DMS153 treated with DMSO at 0.1 percent for 48 hours (cell line): ENCODE measurements at regions not wholly inside any gene's neighbourhood (a gene's known extent, or its start where the extent isn't known, plus 50 kb on each side); places are given as distances from the start of the nearest gene placed in this dataset.

ENCODE experiments used
- DNase-seq: peaks from one replicate; lab custom pipeline; 2025; ENCODE audit not compliant: unreplicated experiment; lab: John Stamatoyannopoulos, UW

DNA sequence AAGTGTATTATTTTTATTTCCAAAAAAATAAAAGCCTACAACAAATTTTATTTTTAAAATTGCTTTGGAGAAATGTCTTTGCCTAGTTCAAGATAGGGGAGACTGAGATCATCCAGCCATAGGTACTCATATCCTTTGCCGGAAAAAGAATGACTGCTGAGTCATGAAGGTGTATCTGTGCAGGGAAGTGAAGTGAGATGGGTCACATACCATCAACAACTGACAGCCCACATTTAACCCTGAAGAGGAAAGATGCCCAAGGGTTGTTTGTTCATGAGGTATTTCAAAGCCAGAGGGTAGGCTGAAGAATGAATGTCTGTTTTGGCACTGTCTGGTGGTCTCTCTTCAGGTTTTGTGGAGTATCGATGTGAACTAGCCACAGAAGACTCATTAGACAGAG lies 106.7 kb upstream of the TTC29 start:
- DNase-seq, result no peak

- DNase-seq, result no peak
Measured at GRCh38 chr4:147054228-147054872, 108.7 kb upstream of the TTC29 start.

DNA sequence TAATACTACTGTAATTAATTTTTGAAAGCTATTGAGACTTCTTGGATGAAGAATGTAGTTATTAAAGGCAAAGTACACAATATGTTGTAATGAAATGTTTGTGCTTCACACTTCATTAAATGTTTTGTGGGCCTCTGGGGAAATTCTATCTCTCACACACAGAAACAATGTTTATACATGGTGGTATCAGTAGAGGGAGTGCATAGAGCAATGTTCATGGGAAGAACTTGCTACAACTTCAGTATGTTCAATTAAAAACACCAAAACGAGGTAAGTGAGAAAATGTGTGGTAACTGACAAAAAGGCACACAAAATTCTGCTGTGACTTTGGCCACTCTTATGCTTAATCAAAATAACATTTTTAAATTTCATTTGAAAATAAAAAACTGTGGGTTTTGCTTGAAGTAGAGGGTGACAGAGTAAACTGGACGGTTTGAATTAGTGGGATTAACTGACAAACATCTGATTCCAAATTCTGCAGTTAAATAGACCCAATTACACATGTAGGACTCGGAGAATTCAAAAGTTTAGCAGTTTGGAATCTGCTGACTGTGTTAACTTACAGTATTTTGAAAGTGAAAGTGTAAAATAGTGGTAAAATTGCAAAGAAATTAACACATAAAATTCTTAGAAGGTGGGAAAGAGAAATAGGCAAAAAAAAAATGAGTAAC lies 111.4 kb upstream of the TTC29 start:
- DNase-seq, result no peak

DNA sequence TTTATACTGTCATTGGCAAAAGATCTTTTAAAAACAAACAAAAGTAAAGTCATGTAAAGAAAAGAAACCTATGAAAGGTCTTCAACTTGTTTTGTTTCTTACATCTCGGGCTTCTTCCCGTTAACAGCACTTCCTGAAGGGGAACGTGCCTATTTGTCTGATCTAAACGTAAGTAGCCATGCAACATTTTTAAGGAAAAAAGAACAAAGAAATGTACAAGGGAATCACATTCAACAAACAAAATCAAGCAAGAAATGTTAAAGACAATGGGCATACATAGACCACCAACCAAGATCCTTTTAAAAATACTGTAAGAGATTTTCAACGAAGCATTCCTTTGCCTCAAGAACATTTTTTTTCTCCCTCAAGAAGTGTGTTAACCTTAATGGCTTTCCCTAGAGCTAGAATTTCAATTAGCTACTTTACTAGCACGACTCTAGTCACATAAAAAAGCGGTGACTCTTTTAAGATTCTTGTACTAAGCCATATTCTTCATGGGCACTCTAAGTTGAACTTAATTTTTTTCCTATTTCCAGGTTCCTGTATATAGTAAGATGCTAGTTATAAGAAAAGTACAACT lies 112.0 kb upstream of the TTC29 start:
- no peak for DNase-seq

- no peak for DNase-seq
Measured at GRCh38 chr4:147059064-147059731, 113.5 kb upstream of the TTC29 start.

GRCh38 chr4:147060151-147060931 lies 114.7 kb upstream of the TTC29 start:
- no peak for DNase-seq

GRCh38 chr4:147064856-147065255 lies 119.2 kb upstream of the TTC29 start:
- no peak for DNase-seq

DNA sequence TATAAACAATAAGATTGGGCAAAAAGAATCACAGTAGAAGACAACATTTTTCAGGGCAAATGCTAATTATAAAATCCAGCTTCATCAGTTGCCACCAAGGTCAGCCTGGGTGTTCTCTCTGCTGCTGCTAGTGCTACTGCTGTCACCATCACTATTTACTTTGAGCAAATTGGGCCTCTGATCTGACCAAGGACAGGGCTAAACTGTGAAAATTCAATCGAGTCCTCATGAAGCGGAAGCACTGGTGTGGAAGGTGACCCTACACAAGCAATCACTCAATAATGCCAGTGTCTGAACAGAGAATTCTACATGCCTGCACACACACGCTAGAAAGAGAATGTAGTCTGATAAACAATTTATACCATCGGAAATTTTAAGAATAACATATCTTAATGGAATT lies 122.9 kb upstream of the TTC29 start:
- no peak for DNase-seq

GRCh38 chr4:147071209-147071740 lies 125.6 kb upstream of the TTC29 start:
- DNase-seq, result no peak

DNA sequence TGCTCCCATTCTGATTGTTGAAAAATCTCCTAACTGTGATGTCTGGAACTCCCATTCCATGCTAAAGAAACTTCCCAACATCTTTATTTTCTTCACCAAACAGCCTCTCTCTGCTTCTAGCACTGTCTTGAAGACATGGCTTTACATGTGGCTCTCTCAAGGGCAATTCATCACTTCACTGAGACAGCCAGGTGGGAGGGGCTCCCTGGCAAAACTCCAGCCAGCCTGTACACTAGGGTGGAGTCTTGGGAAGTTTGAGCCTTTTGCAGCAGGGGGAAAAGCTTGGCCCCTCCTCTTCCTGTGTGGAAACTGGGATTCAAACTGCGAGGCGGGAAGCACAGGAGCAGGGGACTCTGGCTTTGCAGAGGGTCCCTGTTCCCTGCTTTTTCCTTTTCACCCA lies 130.5 kb upstream of the TTC29 start:
- DNase-seq, result no peak

DNA sequence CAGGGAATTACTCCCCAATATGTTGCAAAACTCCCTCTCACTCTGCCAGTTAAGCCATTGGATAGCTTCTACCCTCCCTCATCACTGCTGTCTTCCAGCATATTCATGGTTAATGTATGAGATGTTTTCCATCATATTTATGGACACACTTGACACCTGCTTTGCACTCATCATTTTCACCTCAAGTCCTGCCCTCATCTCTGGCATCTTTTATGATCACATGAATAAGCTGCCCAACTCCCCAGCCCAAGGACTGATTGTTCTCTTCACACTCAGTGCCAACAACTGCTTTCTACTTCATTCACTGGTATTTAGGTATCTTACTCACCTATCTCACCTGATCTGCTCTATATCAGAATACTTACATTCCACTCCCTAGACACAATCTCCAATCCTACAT lies 131.1 kb upstream of the TTC29 start:
- DNase-seq, result no peak

DNA sequence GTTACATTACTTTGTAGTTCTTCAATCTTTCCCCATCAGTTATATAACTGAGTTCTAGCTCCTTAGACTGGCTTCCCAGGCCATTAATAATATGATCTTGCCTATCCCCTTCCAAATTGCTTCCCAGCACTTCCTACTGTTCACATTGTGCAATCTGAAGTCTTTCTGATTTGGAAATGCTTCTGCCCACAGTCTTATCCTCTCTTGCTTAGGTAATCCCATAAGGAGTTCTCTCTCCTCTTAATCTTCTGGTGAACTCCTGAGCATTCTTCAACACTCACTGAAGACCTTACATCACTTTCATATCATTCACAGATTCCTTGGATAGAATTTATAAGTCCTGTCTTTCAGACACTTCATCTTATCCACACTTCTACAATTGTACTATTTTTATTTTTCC lies 132.7 kb upstream of the TTC29 start:
- no peak for DNase-seq

DNA sequence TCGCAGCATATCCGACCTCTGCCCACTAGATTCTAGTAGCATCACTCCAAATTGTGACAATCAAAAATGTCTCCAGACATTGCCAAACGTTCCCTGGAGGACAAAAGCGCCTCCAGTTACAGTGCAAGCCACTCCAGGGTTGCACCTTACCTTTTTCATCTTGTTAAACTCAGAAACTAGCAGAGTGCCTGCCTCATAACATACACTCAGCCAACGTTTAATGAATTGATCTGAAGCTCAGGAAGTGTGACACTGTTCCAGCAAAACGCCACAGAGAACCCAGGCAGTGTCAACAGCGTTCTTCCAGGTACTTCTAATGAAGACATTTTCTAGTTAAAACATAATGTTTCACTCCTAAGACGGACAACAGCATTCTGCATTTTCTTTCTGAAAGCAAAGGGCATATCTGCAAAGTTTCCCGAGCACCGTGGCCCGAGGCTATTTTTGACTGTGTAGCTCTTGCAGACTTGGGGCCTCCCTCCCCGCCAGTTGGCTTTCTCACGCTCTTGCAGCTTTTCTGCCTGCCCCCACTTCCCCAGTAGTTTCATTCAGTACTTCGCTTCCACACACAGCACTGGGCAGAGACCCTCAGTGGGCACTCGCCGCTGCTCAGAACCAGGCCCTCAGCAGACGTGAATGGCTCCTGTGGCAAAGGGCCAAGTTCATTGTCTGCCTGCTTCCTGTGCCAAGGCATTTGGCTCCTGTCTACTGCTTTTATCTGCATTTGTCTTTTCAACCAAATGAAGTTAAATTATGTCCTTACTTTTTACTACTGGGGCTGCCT lies 133.4 kb upstream of the TTC29 start:
- DNase-seq, result peak; percentile 2

- DNase-seq, result no peak
Measured at GRCh38 chr4:147084861-147085260, 139.2 kb upstream of the TTC29 start.

DNA sequence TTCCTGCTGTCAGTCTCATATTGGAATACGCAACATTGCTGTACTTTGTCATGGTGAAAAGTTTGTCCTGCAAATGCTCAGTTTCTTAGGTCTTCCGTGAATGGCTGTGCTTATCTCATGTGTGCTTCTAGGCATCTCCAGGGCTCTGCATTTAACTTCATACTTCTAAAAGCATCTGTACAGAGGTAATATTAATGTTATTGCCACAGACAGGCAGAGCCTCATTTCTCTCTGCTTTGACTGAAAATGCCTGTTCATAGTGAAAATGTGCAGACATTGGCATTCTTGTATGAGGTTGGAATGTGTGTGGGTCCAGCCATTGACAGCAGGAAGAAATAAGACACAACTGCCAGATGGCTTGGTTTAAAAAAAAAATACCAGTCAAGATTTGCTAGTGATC lies 140.1 kb upstream of the TTC29 start:
- no peak for DNase-seq

GRCh38 chr4:147088146-147088545 lies 142.5 kb upstream of the TTC29 start:
- DNase-seq, result no peak

- no peak for DNase-seq
Measured at GRCh38 chr4:147090486-147090885, 144.8 kb upstream of the TTC29 start.

DNA sequence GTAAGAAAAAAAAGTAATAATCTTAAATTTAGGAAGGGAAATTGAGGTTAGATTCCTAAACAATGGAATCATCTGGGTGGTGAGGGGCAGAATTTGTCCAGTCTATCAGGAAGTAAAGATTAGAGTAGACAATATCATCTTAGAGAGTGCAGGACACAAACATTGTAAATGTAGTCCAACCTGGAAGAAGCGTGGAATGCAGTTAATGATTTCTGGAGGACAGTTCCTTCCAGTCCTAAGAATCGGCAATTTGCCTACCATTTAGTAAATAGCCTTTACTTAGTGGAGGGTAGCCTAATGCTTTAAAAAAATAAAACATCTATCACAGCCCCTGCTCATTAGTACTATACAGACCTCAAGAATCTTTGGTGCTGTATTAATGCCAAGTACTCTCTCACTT lies 147.5 kb upstream of the TTC29 start:
- no peak for DNase-seq

- no peak for DNase-seq
Measured at GRCh38 chr4:147094238-147094637, 148.6 kb upstream of the TTC29 start.
